ENCODE measurements at regions not wholly inside any gene's neighbourhood (a gene's known extent, or its start where the extent isn't known, plus 50 kb on each side); places are given as distances from the start of the nearest gene placed in this dataset.
"Not testable (repeated sequence)": the region's sequence is repeated elsewhere in the genome, so short reads cannot be mapped to it uniquely, and the experiment has no call there.

- H3K4me3 ChIP-seq (ENCODE audit: low read length in 2 of 2); intact Hi-C loops (cut with DNase I); ATAC-seq (ENCODE audit: low FRiP score); H3K9me3 ChIP-seq (ENCODE audit: control insufficient read depth, low read length); DNase-seq; H3K27ac ChIP-seq (ENCODE audit: low read depth in 1 of 2, low read length in 2 of 2); H3K27me3 ChIP-seq (ENCODE audit: control insufficient read depth in 1 of 2, insufficient read depth in 2 of 2, low read length in 1 of 2); H3K4me1 ChIP-seq (ENCODE audit: control insufficient read depth in 1 of 2, insufficient read depth in 2 of 2, low read length in 2 of 2); H3K36me3 ChIP-seq (ENCODE audit: control insufficient read depth in 1 of 2, insufficient read depth in 2 of 2, low read length in 1 of 2): not testable (repeated sequence)
- 60 to 69% methylated on average over 6 of the region's 6 CpGs for WGBS, 2 donors
These were observed 424.0 kb downstream of the TMEM121 start for GRCh38 chr14:105950364-105950892.

GRCh38 chr14:105951399-105951798 lies 425.0 kb downstream of the TMEM121 start:
- Histone ChIP-seq H3K4me3 (ENCODE audit: low read length in 2 of 2) (no peak overlapping the region), H3K36me3 (ENCODE audit: control insufficient read depth in 1 of 2, insufficient read depth in 2 of 2, low read length in 1 of 2) (no peaks in the 10 kb centered on the region), H3K4me1 (ENCODE audit: control insufficient read depth in 1 of 2, insufficient read depth in 2 of 2, low read length in 2 of 2) (no peaks in the 10 kb centered on the region), H3K9me3 (ENCODE audit: control insufficient read depth, low read length) (no peaks in the 10 kb centered on the region), H3K27ac (ENCODE audit: low read depth in 1 of 2, low read length in 2 of 2) (no peak overlapping the region), H3K27me3 (ENCODE audit: control insufficient read depth in 1 of 2, insufficient read depth in 2 of 2, low read length in 1 of 2) (no peaks in the 10 kb centered on the region)
- 50 to 59% methylated on average over 5 of the region's 5 CpGs for WGBS, 2 donors
- ATAC-seq (ENCODE audit: low FRiP score) (no peak), DNase-seq (no peak)
- intact Hi-C loops (cut with DNase I), result no loop called here

- WGBS, 2 donors, result 64 to 69% methylated on average over 5 of the region's 5 CpGs
- Histone ChIP-seq H3K9me3 (ENCODE audit: control insufficient read depth, low read length) (no peaks in the 10 kb centered on the region), H3K4me3 (ENCODE audit: low read length in 2 of 2) (no peak overlapping the region), H3K27me3 (ENCODE audit: control insufficient read depth in 1 of 2, insufficient read depth in 2 of 2, low read length in 1 of 2) (no peaks in the 10 kb centered on the region), H3K27ac (ENCODE audit: low read depth in 1 of 2, low read length in 2 of 2) (no peak overlapping the region), H3K36me3 (ENCODE audit: control insufficient read depth in 1 of 2, insufficient read depth in 2 of 2, low read length in 1 of 2) (no peaks in the 10 kb centered on the region), H3K4me1 (ENCODE audit: control insufficient read depth in 1 of 2, insufficient read depth in 2 of 2, low read length in 2 of 2) (no peaks in the 10 kb centered on the region)
- DNase-seq (no peak), ATAC-seq (ENCODE audit: low FRiP score) (peak; percentile 52)
- intact Hi-C loops (cut with DNase I), result no loop called here
These were observed 425.8 kb downstream of the TMEM121 start for GRCh38 chr14:105952222-105952621.

GRCh38 chr14:105952826-105953225 lies 426.4 kb downstream of the TMEM121 start:
- 33 to 35% methylated on average over 1 of the region's 1 CpG for WGBS, 2 donors
- Histone ChIP-seq H3K4me3 (ENCODE audit: low read length in 2 of 2) (no peak overlapping the region), H3K27ac (ENCODE audit: low read depth in 1 of 2, low read length in 2 of 2) (no peak overlapping the region), H3K27me3 (ENCODE audit: control insufficient read depth in 1 of 2, insufficient read depth in 2 of 2, low read length in 1 of 2) (no peaks in the 10 kb centered on the region), H3K36me3 (ENCODE audit: control insufficient read depth in 1 of 2, insufficient read depth in 2 of 2, low read length in 1 of 2) (no peaks in the 10 kb centered on the region), H3K4me1 (ENCODE audit: control insufficient read depth in 1 of 2, insufficient read depth in 2 of 2, low read length in 2 of 2) (no peaks in the 10 kb centered on the region), H3K9me3 (ENCODE audit: control insufficient read depth, low read length) (no peaks in the 10 kb centered on the region)
- no peak for ATAC-seq (ENCODE audit: low FRiP score)
- no peak for DNase-seq
- intact Hi-C loops (cut with DNase I), result no loop called here

- H3K27me3 ChIP-seq (ENCODE audit: control insufficient read depth in 1 of 2, insufficient read depth in 2 of 2, low read length in 1 of 2); H3K9me3 ChIP-seq (ENCODE audit: control insufficient read depth, low read length); H3K27ac ChIP-seq (ENCODE audit: low read depth in 1 of 2, low read length in 2 of 2); H3K36me3 ChIP-seq (ENCODE audit: control insufficient read depth in 1 of 2, insufficient read depth in 2 of 2, low read length in 1 of 2); ATAC-seq (ENCODE audit: low FRiP score); H3K4me3 ChIP-seq (ENCODE audit: low read length in 2 of 2); intact Hi-C loops (cut with DNase I); DNase-seq; H3K4me1 ChIP-seq (ENCODE audit: control insufficient read depth in 1 of 2, insufficient read depth in 2 of 2, low read length in 2 of 2): not testable (repeated sequence)
- 80% methylated on average over 6 of the region's 6 CpGs for WGBS, 2 donors
These were observed 435.2 kb downstream of the TMEM121 start for GRCh38 chr14:105961625-105962024.

GRCh38 chr14:105962532-105962931 lies 436.1 kb downstream of the TMEM121 start:
- no peak for ATAC-seq (ENCODE audit: low FRiP score)
- intact Hi-C loops (cut with DNase I), result no loop called here

GRCh38 chr14:105968291-105968690 lies 441.9 kb downstream of the TMEM121 start:
- no peaks in the 10 kb centered on the region for H3K4me1 ChIP-seq (ENCODE audit: control insufficient read depth in 1 of 2, insufficient read depth in 2 of 2, low read length in 2 of 2)
- ATAC-seq (ENCODE audit: low FRiP score) (no peak), DNase-seq (no peak)
- H3K27ac ChIP-seq (ENCODE audit: low read depth in 1 of 2, low read length in 2 of 2), result no peak overlapping the region
- intact Hi-C loops (cut with DNase I), result no loop called here
- H3K4me3 ChIP-seq (ENCODE audit: low read length in 2 of 2), result no peak overlapping the region
- 65 to 77% methylated on average over 11 of the region's 11 CpGs for WGBS, 2 donors
- H3K36me3 ChIP-seq (ENCODE audit: control insufficient read depth in 1 of 2, insufficient read depth in 2 of 2, low read length in 1 of 2), result no peaks in the 10 kb centered on the region
- H3K27me3 ChIP-seq (ENCODE audit: control insufficient read depth in 1 of 2, insufficient read depth in 2 of 2, low read length in 1 of 2), result no peaks in the 10 kb centered on the region
- H3K9me3 ChIP-seq (ENCODE audit: control insufficient read depth, low read length), result no peaks in the 10 kb centered on the region

More at GRCh38 chr14:105962532-105962931, 436.1 kb downstream of the TMEM121 start:
- no peak for DNase-seq
- WGBS, 2 donors, result 71 to 73% methylated on average over 3 of the region's 3 CpGs
- Histone ChIP-seq H3K4me1 (ENCODE audit: control insufficient read depth in 1 of 2, insufficient read depth in 2 of 2, low read length in 2 of 2) (no peaks in the 10 kb centered on the region), H3K9me3 (ENCODE audit: control insufficient read depth, low read length) (peaks cover 3% of the 10 kb centered on the region), H3K27ac (ENCODE audit: low read depth in 1 of 2, low read length in 2 of 2) (no peak overlapping the region), H3K27me3 (ENCODE audit: control insufficient read depth in 1 of 2, insufficient read depth in 2 of 2, low read length in 1 of 2) (no peaks in the 10 kb centered on the region), H3K4me3 (ENCODE audit: low read length in 2 of 2) (no peak overlapping the region), H3K36me3 (ENCODE audit: control insufficient read depth in 1 of 2, insufficient read depth in 2 of 2, low read length in 1 of 2) (no peaks in the 10 kb centered on the region)

GRCh38 chr14:105969026-105969425 lies 442.6 kb downstream of the TMEM121 start:
- H3K27ac ChIP-seq (ENCODE audit: low read depth in 1 of 2, low read length in 2 of 2); DNase-seq; H3K36me3 ChIP-seq (ENCODE audit: control insufficient read depth in 1 of 2, insufficient read depth in 2 of 2, low read length in 1 of 2); ATAC-seq (ENCODE audit: low FRiP score); H3K4me1 ChIP-seq (ENCODE audit: control insufficient read depth in 1 of 2, insufficient read depth in 2 of 2, low read length in 2 of 2); H3K27me3 ChIP-seq (ENCODE audit: control insufficient read depth in 1 of 2, insufficient read depth in 2 of 2, low read length in 1 of 2); H3K9me3 ChIP-seq (ENCODE audit: control insufficient read depth, low read length); intact Hi-C loops (cut with DNase I); H3K4me3 ChIP-seq (ENCODE audit: low read length in 2 of 2): not testable (repeated sequence)
- WGBS, 2 donors, result 55 to 67% methylated on average over 6 of the region's 6 CpGs

GRCh38 chr14:105970821-105971220 lies 444.4 kb downstream of the TMEM121 start:
- DNase-seq; H3K27me3 ChIP-seq (ENCODE audit: control insufficient read depth in 1 of 2, insufficient read depth in 2 of 2, low read length in 1 of 2); H3K4me3 ChIP-seq (ENCODE audit: low read length in 2 of 2); intact Hi-C loops (cut with DNase I); ATAC-seq (ENCODE audit: low FRiP score); H3K27ac ChIP-seq (ENCODE audit: low read depth in 1 of 2, low read length in 2 of 2); H3K4me1 ChIP-seq (ENCODE audit: control insufficient read depth in 1 of 2, insufficient read depth in 2 of 2, low read length in 2 of 2); H3K36me3 ChIP-seq (ENCODE audit: control insufficient read depth in 1 of 2, insufficient read depth in 2 of 2, low read length in 1 of 2); H3K9me3 ChIP-seq (ENCODE audit: control insufficient read depth, low read length): not testable (repeated sequence)
- WGBS, 2 donors, result 84 to 85% methylated on average over 8 of the region's 8 CpGs
